HepG2 (cell line): ENCODE measurements at regions not wholly inside any gene's neighbourhood (a gene's known extent, or its start where the extent isn't known, plus 50 kb on each side); places are given as distances from the start of the nearest gene placed in this dataset.
A peak's percentile ranks its signal among the peaks of the same experiment; 100 is the strongest.

ENCODE experiments used
- ATF2 ChIP-seq: sonication (generic); formaldehyde crosslinking; IDR thresholded peaks from 2 replicates; pipeline ENCODE4 v1.4.0; 2020; ENCODE audit warnings: missing genetic modification reagents
- CBX1 ChIP-seq: IDR thresholded peaks from one replicate; pipeline ENCODE4 v1.6.1; 2016; ENCODE audit warnings: antibody characterized with exemption, low read depth
- ELF3 ChIP-seq: IDR thresholded peaks from 2 replicates; pipeline ENCODE4 v1.6.1; 2016; ENCODE audit warnings: missing genetic modification reagents, missing compliant biosample characterization
- FUBP1 ChIP-seq: sonication (generic); formaldehyde crosslinking; IDR thresholded peaks from 2 replicates; pipeline ENCODE4 v1.5.1; 2020; ENCODE audit warnings: missing genetic modification reagents, mild to moderate bottlenecking, borderline replicate concordance
- HNF1B ChIP-seq: sonication (generic); formaldehyde crosslinking; IDR thresholded peaks from 2 replicates; pipeline ENCODE4 v1.5.1; 2020; ENCODE audit warnings: mild to moderate bottlenecking, moderate library complexity, missing genetic modification reagents
- KDM5B ChIP-seq: sonication (generic); formaldehyde crosslinking; IDR thresholded peaks from 2 replicates; pipeline ENCODE4 v1.4.0; 2020; ENCODE audit warnings: missing genetic modification reagents, mild to moderate bottlenecking, borderline replicate concordance
- MXD1 ChIP-seq: sonication (generic); formaldehyde crosslinking; IDR thresholded peaks from 2 replicates; pipeline ENCODE4 v1.4.0; 2020; ENCODE audit warnings: mild to moderate bottlenecking, missing genetic modification reagents
- PAF1 ChIP-seq: IDR thresholded peaks from 2 replicates; pipeline ENCODE4 v1.6.1; 2016; ENCODE audit warnings: missing genetic modification reagents, missing compliant biosample characterization
- PHF21A ChIP-seq: sonication (generic); formaldehyde crosslinking; IDR thresholded peaks from 2 replicates; pipeline ENCODE4 v1.5.0; 2020; ENCODE audit warnings: mild to moderate bottlenecking, missing genetic modification reagents
- SAFB2 ChIP-seq: sonication (generic); formaldehyde crosslinking; IDR thresholded peaks from 2 replicates; pipeline ENCODE4 v1.5.1; 2020; ENCODE audit warnings: missing genetic modification reagents, low read depth, mild to moderate bottlenecking, borderline replicate concordance
- SMC3 ChIP-seq: IDR thresholded peaks from 2 replicates; pipeline ENCODE4 v1.6.1; 2011; ENCODE audit warnings: low read length, improper control_type of control experiment
- YEATS2 ChIP-seq: sonication (generic); formaldehyde crosslinking; IDR thresholded peaks from 2 replicates; pipeline ENCODE4 v1.4.0; 2020; ENCODE audit warnings: missing genetic modification reagents, borderline replicate concordance
- YEATS4 ChIP-seq: sonication (generic); formaldehyde crosslinking; IDR thresholded peaks from 2 replicates; pipeline ENCODE4 v1.4.0; 2020; ENCODE audit warnings: missing genetic modification reagents, borderline replicate concordance
- ZHX2 ChIP-seq, 2 experiments: sonication (generic) in 1 of 2; formaldehyde crosslinking in 1 of 2; IDR thresholded peaks; 2 replicates each; pipeline versions ENCODE4 v1.6.1 to v1.9.0; 2014 to 2022; ENCODE audit warnings: antibody characterized with exemption in 1 of 2, borderline replicate concordance in 1 of 2, inconsistent platforms in 1 of 2, low read depth in 1 of 2, missing genetic modification reagents in 1 of 2
- ZNF124 ChIP-seq: sonication (generic); formaldehyde crosslinking; IDR thresholded peaks from 2 replicates; pipeline ENCODE4 v1.4.0; 2020; ENCODE audit warnings: missing genetic modification reagents
- ZNF570 ChIP-seq: sonication (generic); formaldehyde crosslinking; IDR thresholded peaks from 2 replicates; pipeline ENCODE4 v1.4.0; 2020; ENCODE audit warnings: mild to moderate bottlenecking, missing genetic modification reagents, borderline replicate concordance
- ZNF749 ChIP-seq: sonication (generic); formaldehyde crosslinking; IDR thresholded peaks from 2 replicates; pipeline ENCODE4 v1.8.0; 2022; ENCODE audit warnings: mild to moderate bottlenecking, missing genetic modification reagents, moderate library complexity, borderline replicate concordance

- TF ChIP-seq HNF1B (CRISPR knock-in tag) = peak; percentile 67
- TF ChIP-seq YEATS2 (CRISPR knock-in tag) = no peak
- no peak for TF ChIP-seq ATF2 (CRISPR knock-in tag)
- TF ChIP-seq PHF21A = peak; percentile 65; the same call in 1 of the 2 replicates
- TF ChIP-seq ZNF124 (CRISPR knock-in tag) = peak; percentile 71; the same call in 1 of the 2 replicates
- 0 out of 2 replicates have a peak, but pooled peaks have one; percentile 16 for TF ChIP-seq ZHX2 (IDR thresholded peaks at IDR 0.05; ENCODE audit: low read depth)
- TF ChIP-seq ZHX2 (CRISPR knock-in tag; IDR thresholded peaks at IDR 0.05; ENCODE audit: borderline replicate concordance) = no peak
- peak; percentile 90 for TF ChIP-seq KDM5B
- peak; percentile 63 for TF ChIP-seq CBX1
- no peak; the same call in 1 of the 2 replicates for TF ChIP-seq SMC3
- no peak for TF ChIP-seq PAF1 (CRISPR knock-in tag)
- TF ChIP-seq ELF3 (CRISPR knock-in tag) = peak; percentile 78
- TF ChIP-seq MXD1 (CRISPR knock-in tag) = peak; percentile 61
- no peak for TF ChIP-seq ZNF749 (CRISPR knock-in tag)
- peak; percentile 96 for TF ChIP-seq SAFB2 (CRISPR knock-in tag)
- peak; percentile 80; the same call in 1 of the 2 replicates for TF ChIP-seq YEATS4 (CRISPR knock-in tag)
- no peak for TF ChIP-seq ZNF570
- TF ChIP-seq FUBP1 (CRISPR knock-in tag) = no peak
These were observed 56.2 kb upstream of the RASAL2 start (continued) for GRCh38 chr1:178037510-178038253.
